ENCODE measurements at regions not wholly inside any gene's neighbourhood (a gene's known extent, or its start where the extent isn't known, plus 50 kb on each side); places are given as distances from the start of the nearest gene placed in this dataset.
"Not testable (repeated sequence)": the region's sequence is repeated elsewhere in the genome, so short reads cannot be mapped to it uniquely, and the experiment has no call there.

- no peak for DNase-seq (ENCODE audit: low spot score)
- in situ Hi-C loops (cut with HindIII; ENCODE audit: low sequenced_read_pairs), result no loop called here
Measured at GRCh38 chr7:113368256-113368655, 249.9 kb upstream of the SMIM30 start.

DNA sequence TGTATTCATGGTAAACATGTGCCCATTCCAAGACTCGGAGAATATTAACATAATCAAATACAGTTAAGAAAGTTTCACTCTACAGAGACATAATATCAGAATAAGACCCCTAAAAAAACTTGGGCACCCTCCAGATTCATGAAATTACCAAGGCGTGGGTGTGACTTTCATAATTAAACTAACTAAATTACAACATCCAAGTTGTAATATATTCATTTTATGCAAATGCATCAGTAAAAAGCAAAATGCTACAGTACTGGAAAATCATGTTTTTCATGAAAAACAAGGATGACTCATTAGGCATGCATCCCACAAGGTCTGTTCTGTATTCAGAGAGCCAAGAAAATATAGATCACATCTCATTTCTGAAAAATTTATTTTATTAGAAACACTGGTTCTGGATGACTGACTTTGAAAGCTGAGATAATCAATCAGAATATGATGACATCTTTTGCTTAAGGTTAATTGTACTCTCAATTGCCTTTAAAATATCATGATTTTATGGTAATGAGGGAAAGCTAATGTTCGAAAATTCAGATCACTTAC, 248.8 kb upstream of the SMIM30 start:
- no peak for DNase-seq (ENCODE audit: low spot score)
- in situ Hi-C loops (cut with HindIII; ENCODE audit: low sequenced_read_pairs), result no loop called here

- in situ Hi-C loops (cut with HindIII; ENCODE audit: low sequenced_read_pairs), result no loop called here
- no peak for DNase-seq (ENCODE audit: low spot score)
Measured at GRCh38 chr7:113366122-113366521, 247.8 kb upstream of the SMIM30 start.

- in situ Hi-C loops (cut with HindIII; ENCODE audit: low sequenced_read_pairs), result no loop called here
Measured at GRCh38 chr7:113349339-113349738, 231.0 kb upstream of the SMIM30 start.

DNA sequence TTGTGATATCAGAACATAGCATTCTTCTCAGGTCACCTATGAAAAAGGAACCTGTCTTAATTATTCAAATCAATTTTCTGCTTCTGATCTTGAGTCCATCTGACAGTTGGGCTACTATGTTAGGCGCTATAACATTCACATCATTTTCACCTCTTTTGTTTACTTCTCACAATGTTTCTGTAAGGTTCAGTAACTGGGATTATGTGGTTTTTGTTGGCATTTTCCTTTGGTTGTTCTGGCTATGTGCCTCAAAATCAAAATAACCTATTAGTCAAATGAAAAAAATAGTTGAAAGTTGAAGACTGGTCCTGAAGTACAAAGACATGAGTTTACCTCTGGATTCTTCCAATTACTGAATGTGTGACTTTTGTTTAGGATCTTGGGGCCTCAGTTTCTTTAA, 221.3 kb upstream of the SMIM30 start:
- in situ Hi-C loops (cut with HindIII; ENCODE audit: low sequenced_read_pairs), result no loop called here

More at GRCh38 chr7:113349339-113349738, 231.0 kb upstream of the SMIM30 start:
- DNase-seq (ENCODE audit: low spot score), result no peak

GRCh38 chr7:113338071-113338696, 219.8 kb upstream of the SMIM30 start:
- in situ Hi-C loops (cut with HindIII; ENCODE audit: low sequenced_read_pairs), result no loop called here
- DNase-seq (ENCODE audit: low spot score), result no peak

More for the DNA sequence above, 221.3 kb upstream of the SMIM30 start:
- DNase-seq (ENCODE audit: low spot score), result no peak

GRCh38 chr7:113336838-113337237, 218.5 kb upstream of the SMIM30 start:
- DNase-seq (ENCODE audit: low spot score); in situ Hi-C loops (cut with HindIII; ENCODE audit: low sequenced_read_pairs): not testable (repeated sequence)

DNA sequence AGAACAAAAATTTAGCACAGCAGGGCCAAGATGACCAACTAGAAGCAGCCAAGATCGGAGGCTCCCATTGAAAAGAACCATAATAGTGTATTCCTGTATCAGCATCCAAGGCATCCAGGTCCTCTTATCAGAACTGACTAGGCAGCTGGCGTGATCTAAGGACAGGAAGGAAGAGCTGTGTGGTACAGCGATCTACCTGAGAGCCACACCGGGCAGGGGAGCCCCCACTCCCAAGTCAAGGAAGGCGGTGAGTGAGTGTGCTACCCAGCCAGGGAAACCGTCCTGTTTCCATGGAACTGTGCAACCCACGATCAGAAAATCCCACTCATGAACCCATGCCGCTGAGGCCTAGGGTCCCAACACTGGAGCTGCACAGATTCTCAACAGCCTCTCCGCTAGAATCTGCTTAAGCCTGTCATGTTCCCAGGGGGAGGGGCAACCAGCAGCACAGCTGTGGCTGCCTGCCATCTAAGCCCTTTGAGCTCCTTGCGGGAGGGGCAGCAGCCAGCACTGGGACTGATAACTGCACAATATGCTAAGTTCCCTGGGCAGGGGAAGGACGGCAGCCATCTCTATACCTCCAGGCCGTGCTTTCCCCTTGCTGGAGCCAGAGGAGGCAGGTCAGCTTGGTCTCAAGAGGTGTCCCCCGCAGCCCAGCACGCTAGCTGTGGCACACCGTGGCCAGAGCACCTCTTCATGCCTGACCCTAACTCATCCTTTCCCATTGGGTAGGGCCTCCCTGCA, 213.0 kb upstream of the SMIM30 start:
- in situ Hi-C loops (cut with HindIII; ENCODE audit: low sequenced_read_pairs), result no loop called here
- DNase-seq (ENCODE audit: low spot score), result no peak

DNA sequence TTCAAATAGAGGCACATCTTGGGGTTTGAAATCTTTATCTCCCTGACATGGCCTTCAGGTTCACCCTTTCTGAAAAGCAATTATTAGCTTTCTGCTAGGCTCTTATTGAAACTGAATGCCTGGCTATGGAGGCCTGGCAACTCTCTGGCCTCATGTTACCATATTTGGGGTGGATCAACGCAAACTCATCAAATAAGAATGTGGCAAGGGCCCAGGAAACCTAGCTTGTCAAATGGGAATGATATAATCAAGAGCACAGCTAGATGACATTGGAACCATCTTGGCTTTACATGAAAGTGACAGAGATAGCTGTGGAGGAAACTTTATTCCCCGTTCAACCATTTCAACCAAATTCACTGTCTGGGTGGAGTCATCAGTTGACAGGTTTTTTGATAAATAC, 202.8 kb upstream of the SMIM30 start:
- DNase-seq (ENCODE audit: low spot score), result no peak
- in situ Hi-C loops (cut with HindIII; ENCODE audit: low sequenced_read_pairs), result no loop called here

DNA sequence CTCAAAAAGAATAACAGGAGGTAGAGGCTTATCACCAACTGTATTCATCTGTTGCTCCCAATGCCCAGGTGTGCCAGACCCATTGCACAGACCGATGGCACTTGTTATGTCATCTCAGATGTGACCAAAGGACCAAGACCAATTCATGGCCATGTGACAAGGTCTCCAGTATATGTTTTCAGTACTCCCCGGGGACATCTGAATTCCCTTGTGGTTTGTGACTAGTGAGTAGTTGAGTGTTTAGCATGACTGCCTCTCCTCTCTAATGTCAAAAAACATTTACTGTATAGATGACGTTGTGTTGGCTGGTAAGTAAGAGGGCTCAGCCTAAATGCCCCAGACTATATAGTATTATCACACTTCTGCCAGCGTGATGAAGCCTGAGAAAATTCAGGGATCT, 202.1 kb upstream of the SMIM30 start:
- in situ Hi-C loops (cut with HindIII; ENCODE audit: low sequenced_read_pairs), result no loop called here
- no peak for DNase-seq (ENCODE audit: low spot score)

DNA sequence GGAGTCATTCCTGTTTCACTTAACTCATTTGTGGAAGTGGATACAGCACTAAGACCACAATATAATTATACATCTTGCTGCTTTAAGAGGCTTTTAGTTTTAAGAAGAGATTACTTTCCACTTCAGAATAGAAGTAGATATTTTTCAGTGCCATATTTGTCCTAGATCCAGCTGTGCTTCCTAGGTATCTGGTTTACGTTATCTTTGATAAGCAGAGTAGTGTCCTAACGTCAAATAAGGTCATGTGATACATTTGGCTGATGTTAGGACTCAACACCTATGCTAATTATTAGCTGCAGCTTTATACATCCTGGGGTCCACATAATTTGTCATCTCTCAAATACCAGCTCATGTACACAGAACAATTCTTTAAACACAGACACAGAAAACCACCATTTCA, 196.2 kb upstream of the SMIM30 start:
- no peak for DNase-seq (ENCODE audit: low spot score)
- in situ Hi-C loops (cut with HindIII; ENCODE audit: low sequenced_read_pairs), result no loop called here

- no peak for DNase-seq (ENCODE audit: low spot score)
- in situ Hi-C loops (cut with HindIII; ENCODE audit: low sequenced_read_pairs), result no loop called here
Measured at GRCh38 chr7:113308399-113308798, 190.0 kb upstream of the SMIM30 start.

DNA sequence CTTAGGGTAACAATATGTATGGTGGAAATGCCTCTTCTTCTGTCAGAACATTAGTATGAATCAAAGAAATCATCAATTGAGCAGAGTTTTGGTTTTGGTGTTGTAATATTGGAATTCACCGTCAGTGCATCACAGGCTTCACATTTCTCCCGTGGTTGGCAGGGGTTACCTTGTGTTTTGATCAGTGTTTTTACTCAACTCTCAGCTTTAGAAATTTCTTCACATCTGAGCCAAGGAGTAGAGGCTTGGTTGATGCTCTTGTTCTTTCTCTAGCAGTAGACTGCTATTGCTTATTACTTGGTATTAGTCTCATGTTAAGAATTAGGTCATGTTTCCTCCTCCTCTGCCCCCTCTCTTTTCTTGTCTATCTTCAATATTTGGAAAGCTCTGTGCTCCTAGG, 188.8 kb upstream of the SMIM30 start:
- in situ Hi-C loops (cut with HindIII; ENCODE audit: low sequenced_read_pairs), result no loop called here
- DNase-seq (ENCODE audit: low spot score), result no peak

- in situ Hi-C loops (cut with HindIII; ENCODE audit: low sequenced_read_pairs), result no loop called here
- DNase-seq (ENCODE audit: low spot score), result no peak
Measured at GRCh38 chr7:113306302-113306701, 187.9 kb upstream of the SMIM30 start.

DNA sequence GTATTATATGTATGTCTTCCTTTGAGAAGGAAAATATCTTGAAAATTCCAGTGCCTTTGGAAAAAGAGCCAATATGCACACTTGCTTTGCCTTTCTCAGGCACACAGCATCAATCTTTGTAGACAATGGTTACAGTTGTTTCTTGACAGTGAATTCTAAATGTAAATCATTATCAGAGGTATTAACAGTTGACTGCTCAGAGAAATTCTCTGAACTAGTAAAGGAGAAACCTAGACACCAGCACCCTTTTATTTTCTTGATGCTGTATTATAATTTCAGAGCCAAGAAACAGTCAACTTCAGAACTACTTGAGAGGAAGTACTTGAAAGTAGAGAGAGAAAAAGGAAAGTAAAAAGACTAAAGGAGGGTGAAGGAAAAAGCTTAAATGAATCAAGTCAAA, 185.8 kb upstream of the SMIM30 start:
- in situ Hi-C loops (cut with HindIII; ENCODE audit: low sequenced_read_pairs), result no loop called here

GRCh38 chr7:113303388-113303787, 185.0 kb upstream of the SMIM30 start:
- DNase-seq (ENCODE audit: low spot score); in situ Hi-C loops (cut with HindIII; ENCODE audit: low sequenced_read_pairs): not testable (repeated sequence)

More for the DNA sequence above, 185.8 kb upstream of the SMIM30 start:
- DNase-seq (ENCODE audit: low spot score), result no peak

DNA sequence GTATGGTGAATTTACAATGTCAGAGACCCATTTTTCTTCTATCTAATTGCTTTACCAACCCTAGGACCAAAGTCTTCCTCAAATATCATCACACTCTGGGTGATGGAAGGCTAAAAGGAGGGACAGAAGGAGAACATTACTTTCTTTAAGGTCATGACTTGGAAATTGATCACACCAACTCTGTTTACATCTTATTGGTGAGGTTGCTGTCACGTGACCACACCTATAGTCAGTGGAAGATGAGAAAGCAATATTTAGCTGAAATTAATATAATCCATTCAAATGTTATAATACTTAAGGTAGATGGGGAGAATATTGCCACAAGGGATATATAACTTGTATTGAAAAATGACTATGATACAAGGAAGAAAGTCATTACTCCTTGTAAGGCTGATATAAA, 183.6 kb upstream of the SMIM30 start:
- DNase-seq (ENCODE audit: low spot score), result no peak
- in situ Hi-C loops (cut with HindIII; ENCODE audit: low sequenced_read_pairs), result no loop called here

GRCh38 chr7:113301141-113301540, 182.8 kb upstream of the SMIM30 start:
- DNase-seq (ENCODE audit: low spot score), result no peak
- in situ Hi-C loops (cut with HindIII; ENCODE audit: low sequenced_read_pairs), result no loop called here

DNA sequence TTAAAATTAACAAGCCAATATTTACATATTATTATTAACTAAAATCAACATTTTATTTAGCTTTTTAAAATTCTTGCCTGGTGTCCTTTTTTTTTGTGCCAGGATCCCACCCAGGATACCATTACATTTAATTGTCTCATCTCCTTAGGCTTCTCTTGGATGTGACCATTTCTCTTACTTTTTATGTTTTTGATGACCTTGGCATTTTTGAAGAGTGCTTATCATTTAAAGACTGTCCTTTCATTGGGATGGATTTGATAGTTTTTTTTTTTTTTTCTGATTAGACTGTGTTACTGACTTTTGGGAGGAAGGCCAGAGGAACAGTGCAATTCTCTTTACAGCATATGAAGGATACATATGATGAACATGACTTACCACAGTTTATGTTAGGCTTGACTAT, 181.4 kb upstream of the SMIM30 start:
- DNase-seq (ENCODE audit: low spot score), result no peak
- in situ Hi-C loops (cut with HindIII; ENCODE audit: low sequenced_read_pairs), result no loop called here

- in situ Hi-C loops (cut with HindIII; ENCODE audit: low sequenced_read_pairs), result no loop called here
- DNase-seq (ENCODE audit: low spot score), result no peak
Measured at GRCh38 chr7:113298501-113298900, 180.1 kb upstream of the SMIM30 start.

DNA sequence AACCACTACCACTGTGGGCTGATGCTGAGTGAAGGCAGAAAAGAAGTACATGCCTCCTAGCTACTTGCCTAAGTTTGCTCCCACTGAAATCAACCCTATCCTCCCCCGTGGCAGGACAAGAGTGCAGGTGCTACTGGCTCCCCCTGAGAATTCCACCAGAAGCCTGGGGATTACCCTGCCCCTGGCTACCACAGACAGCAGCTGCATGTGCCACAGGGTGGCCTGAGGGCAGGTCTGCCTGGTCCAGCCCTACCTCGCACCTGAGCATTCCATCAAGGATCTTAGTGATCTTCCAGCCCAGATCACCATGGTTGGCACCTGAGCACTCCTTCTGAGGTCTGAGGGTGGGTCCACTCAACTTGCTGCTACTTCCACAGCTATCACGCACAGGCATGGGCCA, 176.4 kb upstream of the SMIM30 start:
- in situ Hi-C loops (cut with HindIII; ENCODE audit: low sequenced_read_pairs), result no loop called here

More for the DNA sequence above, 176.4 kb upstream of the SMIM30 start:
- no peak for DNase-seq (ENCODE audit: low spot score)

Data from G401 (cell line).